Keratinocyte (primary cell): ENCODE measurements at regions not wholly inside any gene's neighbourhood (a gene's known extent, or its start where the extent isn't known, plus 50 kb on each side); places are given as distances from the start of the nearest gene placed in this dataset.

ENCODE experiments used
- DNase-seq: peaks from one replicate; pipeline ENCODE4 v3.0.0-alpha.2; 2011; ENCODE audit warnings: low read depth, missing footprints, low spot score
- FAIRE-seq: peaks from 2 replicates; lab custom pipeline; 2011; peaks lifted over from hg19 to GRCh38; lab: Jason Lieb, UNC
- H2AFZ ChIP-seq: 2 replicates; pipeline ENCODE4 v1.6.0; 2012; ENCODE audit warnings: low read length, control low read depth, inconsistent platforms; ENCODE audit not compliant: control insufficient read depth
- H3K27ac ChIP-seq: 2 replicates; pipeline ENCODE4 v1.5.1; 2011; ENCODE audit warnings: low read length; ENCODE audit not compliant: control insufficient read depth, insufficient read depth
- H3K27me3 ChIP-seq: 3 replicates; pipeline ENCODE4 v1.6.0; 2011; ENCODE audit warnings: low read length; ENCODE audit not compliant: control insufficient read depth, insufficient read depth; ENCODE audit errors: extremely low read depth
- H3K36me3 ChIP-seq, 2 experiments: 2 replicates in 1 of 2; 3 replicates in 1 of 2; pipeline ENCODE4 v1.5.1; 2011; ENCODE audit warnings: low read length in 2 of 2, mild to moderate bottlenecking in 1 of 2; ENCODE audit not compliant: control insufficient read depth in 2 of 2, insufficient read depth in 2 of 2; ENCODE audit errors: extremely low read depth in 1 of 2
- H3K4me1 ChIP-seq: 3 replicates; pipeline ENCODE4 v1.5.1; 2011; ENCODE audit warnings: low read length; ENCODE audit not compliant: control insufficient read depth, insufficient read depth; ENCODE audit errors: extremely low read depth
- H3K4me2 ChIP-seq: 3 replicates; pipeline ENCODE4 v1.6.0; 2011; ENCODE audit warnings: low read depth, low read length; ENCODE audit not compliant: control insufficient read depth, insufficient read depth; ENCODE audit errors: extremely low read depth
- H3K4me3 ChIP-seq, 3 experiments: fragments of 200-600 bp in 1 of 3; sonication (generic) in 1 of 3; 2 replicates in 2 of 3; 3 replicates in 1 of 3; pipeline ENCODE4 v1.5.1; 2011 to 2016; ENCODE audit warnings: low read length in 3 of 3, mild to moderate bottlenecking in 3 of 3, control low read depth in 2 of 3, inconsistent platforms in 1 of 3, low read depth in 1 of 3, mixed read lengths in 1 of 3, mixed run types in 1 of 3, moderate library complexity in 1 of 3; ENCODE audit not compliant: control insufficient read depth in 2 of 3, insufficient read depth in 2 of 3; ENCODE audit errors: extremely low read depth in 1 of 3
- H3K79me2 ChIP-seq: 2 replicates; pipeline ENCODE4 v1.6.0; 2012; ENCODE audit warnings: low read length; ENCODE audit not compliant: control insufficient read depth, insufficient read depth
- H3K9ac ChIP-seq: 3 replicates; pipeline ENCODE4 v1.6.0; 2011; ENCODE audit warnings: low read length; ENCODE audit not compliant: control insufficient read depth, insufficient read depth; ENCODE audit errors: extremely low read depth
- H3K9me1 ChIP-seq: 3 replicates; pipeline ENCODE4 v1.6.0; 2011; ENCODE audit warnings: low read length; ENCODE audit not compliant: control insufficient read depth, insufficient read depth; ENCODE audit errors: extremely low read depth
- H3K9me3 ChIP-seq: 2 replicates; pipeline ENCODE4 v1.5.1; 2012; ENCODE audit warnings: low read depth, low read length; ENCODE audit not compliant: control insufficient read depth
- H4K20me1 ChIP-seq: 3 replicates; pipeline ENCODE4 v1.6.0; 2011; ENCODE audit warnings: low read length; ENCODE audit not compliant: control insufficient read depth, insufficient read depth; ENCODE audit errors: extremely low read depth
- EZH2 ChIP-seq: IDR thresholded peaks from one replicate; pipeline ENCODE4 v1.6.1; 2012; ENCODE audit warnings: inconsistent platforms, mild to moderate bottlenecking, low read length, moderate library complexity
- dilution Hi-C: fragments of 300-500 bp; cut with MboI; formaldehyde crosslinking; loops from one replicate; pipeline ENCODE4 v1.7.0; 2020; ENCODE audit warnings: low sequenced_read_pairs; ENCODE audit not compliant: extremely low pct_ligation_motif_present
- TF ChIP-seq, protein P1 (sequence below), 3 experiments: IDR thresholded peaks in 1 of 3; conservative IDR thresholded peaks in 1 of 3; optimal IDR thresholded peaks in 1 of 3; 2 replicates in 2 of 3; 3 replicates in 1 of 3; pipeline versions ENCODE3 to v1.5.1; 2011; ENCODE audit warnings: low read length in 3 of 3, mild to moderate bottlenecking in 3 of 3, moderate library complexity in 2 of 3, control low read depth in 1 of 3, inconsistent platforms in 1 of 3; ENCODE audit not compliant: insufficient read depth in 2 of 3; ENCODE audit errors: extremely low read depth in 1 of 3

DNA sequence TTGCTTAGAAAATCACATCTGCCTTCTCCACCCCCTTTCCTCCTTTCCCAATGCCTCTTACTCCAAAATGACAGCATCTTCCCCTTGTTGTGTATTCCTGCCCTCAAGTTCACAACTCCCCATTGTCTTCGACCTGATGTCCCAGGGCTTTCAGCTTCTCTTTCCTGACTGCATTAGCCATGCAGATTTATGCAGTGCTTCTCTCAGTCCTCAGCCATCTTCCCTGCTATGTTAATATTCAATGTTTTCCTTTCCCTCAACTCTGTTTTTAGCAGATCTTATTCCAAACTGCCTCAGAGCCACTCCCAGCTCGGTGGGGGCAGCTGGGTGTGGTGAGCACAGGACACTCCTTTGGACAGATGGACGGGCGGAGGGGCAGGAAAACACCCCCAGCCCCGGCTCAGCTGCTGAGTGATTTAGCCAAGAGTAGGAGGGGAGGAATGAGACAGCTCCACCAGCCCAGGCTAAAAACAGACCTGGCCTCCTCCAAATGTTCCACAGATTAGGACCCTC is 71.0 kb downstream of the CD2 start:
- no peak for DNase-seq
- peaks cover 15% of the 10 kb centered on the region for H3K4me1 ChIP-seq
- dilution Hi-C loops: no loop called here
- H3K9ac ChIP-seq: no peak overlapping the region
- TF ChIP-seq, protein P1, sequence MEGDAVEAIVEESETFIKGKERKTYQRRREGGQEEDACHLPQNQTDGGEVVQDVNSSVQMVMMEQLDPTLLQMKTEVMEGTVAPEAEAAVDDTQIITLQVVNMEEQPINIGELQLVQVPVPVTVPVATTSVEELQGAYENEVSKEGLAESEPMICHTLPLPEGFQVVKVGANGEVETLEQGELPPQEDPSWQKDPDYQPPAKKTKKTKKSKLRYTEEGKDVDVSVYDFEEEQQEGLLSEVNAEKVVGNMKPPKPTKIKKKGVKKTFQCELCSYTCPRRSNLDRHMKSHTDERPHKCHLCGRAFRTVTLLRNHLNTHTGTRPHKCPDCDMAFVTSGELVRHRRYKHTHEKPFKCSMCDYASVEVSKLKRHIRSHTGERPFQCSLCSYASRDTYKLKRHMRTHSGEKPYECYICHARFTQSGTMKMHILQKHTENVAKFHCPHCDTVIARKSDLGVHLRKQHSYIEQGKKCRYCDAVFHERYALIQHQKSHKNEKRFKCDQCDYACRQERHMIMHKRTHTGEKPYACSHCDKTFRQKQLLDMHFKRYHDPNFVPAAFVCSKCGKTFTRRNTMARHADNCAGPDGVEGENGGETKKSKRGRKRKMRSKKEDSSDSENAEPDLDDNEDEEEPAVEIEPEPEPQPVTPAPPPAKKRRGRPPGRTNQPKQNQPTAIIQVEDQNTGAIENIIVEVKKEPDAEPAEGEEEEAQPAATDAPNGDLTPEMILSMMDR (optimal IDR thresholded peaks at IDR 0.05 in 1 of 3, IDR thresholded peaks at IDR 0.05 in 1 of 3, conservative IDR thresholded peaks at IDR 0.05 in 1 of 3; ENCODE audit: extremely low read depth in 1 of 3, insufficient read depth in 2 of 3, low read length in 3 of 3): no peak
- no peak for TF ChIP-seq EZH2
- no peak overlapping the region for H2AFZ ChIP-seq
- no peak overlapping the region for H3K4me3 ChIP-seq
- H3K79me2 ChIP-seq: no peaks in the 10 kb centered on the region
- H3K27ac ChIP-seq: no peak overlapping the region
- H4K20me1 ChIP-seq: no peaks in the 10 kb centered on the region
- no peak overlapping the region for H3K4me2 ChIP-seq
- no peaks in the 10 kb centered on the region for H3K36me3 ChIP-seq
- H3K27me3 ChIP-seq: no peaks in the 10 kb centered on the region
- H3K9me3 ChIP-seq: no peaks in the 10 kb centered on the region
- no peaks in the 10 kb centered on the region for H3K9me1 ChIP-seq
- no peak for FAIRE-seq

DNA sequence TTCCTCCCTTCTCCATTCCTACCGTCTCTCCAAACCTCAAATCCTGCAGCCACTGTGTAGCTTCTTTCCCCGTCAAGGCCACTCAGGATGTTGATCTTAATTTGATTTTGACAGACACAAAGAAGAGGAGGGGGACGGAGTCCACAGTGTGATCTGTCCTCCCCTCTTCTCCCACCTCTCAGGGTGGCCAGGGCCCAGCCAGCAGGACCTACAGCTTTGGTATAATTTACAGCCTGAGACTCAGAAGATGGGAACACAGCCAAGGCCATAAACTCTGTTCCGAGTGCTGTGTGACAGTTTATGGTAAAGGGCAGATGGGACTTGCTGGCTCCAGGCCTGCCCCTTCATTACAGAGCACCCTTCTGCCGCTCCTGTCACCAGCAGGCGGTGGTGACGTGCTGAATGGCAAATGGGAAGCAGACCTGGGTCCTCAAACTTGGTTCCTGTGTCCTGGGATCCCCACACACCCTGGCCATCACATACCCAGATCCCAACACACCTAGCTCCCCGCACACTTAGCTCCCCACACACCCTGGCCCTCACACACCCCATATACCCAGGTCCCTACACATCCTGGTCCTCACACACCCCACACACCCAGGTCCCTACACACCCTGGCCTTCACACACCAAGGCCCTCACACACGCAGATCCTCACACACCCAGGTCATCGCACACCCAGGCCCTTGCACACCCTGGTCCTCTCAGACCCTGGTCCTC is 71.6 kb downstream of the CD2 start:
- Histone ChIP-seq H2AFZ (no peak overlapping the region), H3K9me1 (no peaks in the 10 kb centered on the region), H4K20me1 (no peaks in the 10 kb centered on the region), H3K36me3 (no peaks in the 10 kb centered on the region), H3K4me1 (peaks cover 8% of the 10 kb centered on the region), H3K27ac (no peak overlapping the region), H3K79me2 (no peaks in the 10 kb centered on the region), H3K4me3 (no peak overlapping the region), H3K27me3 (no peaks in the 10 kb centered on the region), H3K4me2 (no peak overlapping the region), H3K9ac (no peak overlapping the region), H3K9me3 (no peaks in the 10 kb centered on the region)
- TF ChIP-seq EZH2: no peak
- TF ChIP-seq, protein P1 (optimal IDR thresholded peaks at IDR 0.05 in 1 of 3, IDR thresholded peaks at IDR 0.05 in 1 of 3, conservative IDR thresholded peaks at IDR 0.05 in 1 of 3; ENCODE audit: extremely low read depth in 1 of 3, insufficient read depth in 2 of 3, low read length in 3 of 3): no peak
- dilution Hi-C loops: no loop called here
- DNase-seq (no peak), FAIRE-seq (no peak)
